Activated naive CD8-positive, alpha-beta T cell treated with anti-CD3 and anti-CD28 coated beads for 36 hours (primary cell): ENCODE measurements at regions not wholly inside any gene's neighbourhood (a gene's known extent, or its start where the extent isn't known, plus 50 kb on each side); places are given as distances from the start of the nearest gene placed in this dataset.

Source experiments
- DNase-seq: peaks from one replicate; pipeline ENCODE4 v3.0.0; 2021
- H3K27ac Mint-ChIP-seq: one replicate; pipeline ENCODE4 v1.8.0; 2022; ENCODE audit warnings: mild to moderate bottlenecking, moderate library complexity, mixed read lengths
- H3K27me3 Mint-ChIP-seq: one replicate; pipeline ENCODE4 v1.8.0; 2022; ENCODE audit warnings: mild to moderate bottlenecking, mixed read lengths
- H3K36me3 Mint-ChIP-seq: one replicate; pipeline ENCODE4 v1.8.0; 2021; ENCODE audit warnings: mild to moderate bottlenecking, mixed read lengths
- H3K4me1 Mint-ChIP-seq: one replicate; pipeline ENCODE4 v1.8.0; 2021; ENCODE audit warnings: mixed read lengths
- H3K4me3 Mint-ChIP-seq: one replicate; pipeline ENCODE4 v1.8.0; 2022; ENCODE audit warnings: mild to moderate bottlenecking, moderate library complexity, mixed read lengths
- H3K9me3 Mint-ChIP-seq: one replicate; pipeline ENCODE4 v1.8.0; 2022; ENCODE audit warnings: mixed read lengths

DNA sequence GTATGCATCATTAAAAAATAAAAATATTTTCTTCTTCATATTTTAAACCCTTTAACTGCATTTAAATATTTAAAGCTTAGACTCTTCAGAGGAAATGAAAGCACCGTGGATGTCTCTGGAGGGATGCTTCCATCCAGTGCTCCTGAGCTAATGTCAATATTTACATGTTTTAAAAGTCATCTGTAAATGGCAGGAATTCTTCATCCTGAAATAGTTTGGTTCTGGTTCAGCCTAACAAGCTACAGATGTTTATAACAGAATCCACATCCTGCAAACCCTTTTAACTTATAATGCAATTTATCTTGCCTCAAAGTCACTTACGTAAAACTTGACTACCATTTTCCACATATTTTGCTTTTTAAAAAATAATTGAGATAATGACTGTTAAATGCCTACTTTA is 1207.3 kb downstream of the SLC16A7 start:
- Mint-ChIP-seq H3K4me3 (no peak overlapping the region), H3K9me3 (peaks cover 9% of the 10 kb centered on the region)

DNA sequence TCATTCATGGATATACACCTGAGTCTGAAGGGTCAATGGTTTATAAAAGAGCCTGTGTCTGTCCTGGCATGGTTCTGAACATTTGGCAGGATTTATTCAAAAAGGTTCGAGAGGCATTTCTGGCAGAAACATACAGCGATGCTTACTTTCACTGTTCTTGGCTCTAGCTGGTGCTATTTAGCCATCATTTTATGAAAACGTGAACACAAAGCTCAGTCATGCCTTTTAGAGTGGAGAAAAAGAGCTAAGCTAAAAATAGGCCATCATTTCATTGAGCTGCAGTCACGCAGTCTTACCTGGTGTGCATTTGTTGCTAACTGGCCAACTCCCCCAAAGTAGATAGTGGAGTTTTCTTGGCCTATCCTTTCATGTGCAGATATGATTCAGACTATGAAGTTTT is 1209.5 kb downstream of the SLC16A7 start:
- Mint-ChIP-seq H3K4me1 (no peaks in the 10 kb centered on the region), H3K36me3 (no peaks in the 10 kb centered on the region), H3K27me3 (no peaks in the 10 kb centered on the region), H3K27ac (no peak overlapping the region), H3K9me3 (peaks cover 12% of the 10 kb centered on the region), H3K4me3 (no peak overlapping the region)
- DNase-seq = no peak

More for the DNA sequence above, 1207.3 kb downstream of the SLC16A7 start:
- H3K27ac Mint-ChIP-seq = no peak overlapping the region
- DNase-seq = no peak
- no peaks in the 10 kb centered on the region for H3K4me1 Mint-ChIP-seq
- no peaks in the 10 kb centered on the region for H3K27me3 Mint-ChIP-seq
- no peaks in the 10 kb centered on the region for H3K36me3 Mint-ChIP-seq

GRCh38 chr12:60819794-60820193 is 1224.0 kb downstream of the SLC16A7 start:
- no peaks in the 10 kb centered on the region for H3K4me1 Mint-ChIP-seq
- no peak overlapping the region for H3K4me3 Mint-ChIP-seq
- no peaks in the 10 kb centered on the region for H3K36me3 Mint-ChIP-seq
- DNase-seq = no peak
- no peak overlapping the region for H3K27ac Mint-ChIP-seq
- peaks cover 6% of the 10 kb centered on the region for H3K9me3 Mint-ChIP-seq
- no peaks in the 10 kb centered on the region for H3K27me3 Mint-ChIP-seq

DNA sequence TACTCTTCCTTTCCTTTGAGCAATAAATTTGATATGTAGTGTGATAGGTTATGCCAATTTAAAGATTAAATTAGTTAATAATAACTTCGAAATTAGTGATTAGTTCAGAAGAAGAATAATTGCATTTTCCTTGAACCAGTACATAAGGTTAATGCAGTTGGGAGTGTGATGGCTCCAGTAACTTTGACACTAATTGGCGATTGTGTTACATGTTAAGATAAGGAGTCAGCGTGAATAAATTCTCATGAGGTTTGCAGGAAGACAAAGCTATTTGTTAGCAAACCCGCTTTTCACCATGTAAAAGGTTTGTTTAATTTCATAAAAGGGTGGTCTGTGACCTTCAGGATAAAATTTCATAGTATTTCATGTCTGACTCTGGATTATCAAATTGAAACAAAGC is 1226.8 kb downstream of the SLC16A7 start:
- no peaks in the 10 kb centered on the region for H3K9me3 Mint-ChIP-seq
- no peaks in the 10 kb centered on the region for H3K36me3 Mint-ChIP-seq
- no peak overlapping the region for H3K4me3 Mint-ChIP-seq
- no peak for DNase-seq
- no peaks in the 10 kb centered on the region for H3K27me3 Mint-ChIP-seq
- H3K27ac Mint-ChIP-seq = no peak overlapping the region
- H3K4me1 Mint-ChIP-seq = no peaks in the 10 kb centered on the region

DNA sequence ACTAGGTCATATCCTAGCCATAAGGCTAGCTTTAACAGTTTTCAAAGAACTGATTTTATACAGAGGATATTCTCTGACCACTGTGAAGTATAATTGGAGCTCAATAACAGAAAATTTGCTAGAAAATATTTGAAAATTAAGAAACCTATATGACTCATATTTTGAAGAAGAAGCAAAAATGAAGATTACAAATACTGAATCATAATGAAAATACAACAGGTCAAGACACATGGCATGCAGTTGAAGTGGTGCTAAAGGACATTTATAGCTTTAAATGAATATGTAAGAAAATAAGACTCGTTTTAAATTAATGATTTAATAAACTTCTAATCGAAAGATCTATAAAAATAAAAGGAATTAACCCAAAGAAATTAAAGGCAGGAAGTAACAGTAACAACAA is 1234.6 kb downstream of the SLC16A7 start:
- DNase-seq = no peak
- Mint-ChIP-seq H3K27ac (no peak overlapping the region), H3K4me3 (no peak overlapping the region), H3K27me3 (no peaks in the 10 kb centered on the region), H3K36me3 (no peaks in the 10 kb centered on the region), H3K4me1 (no peaks in the 10 kb centered on the region), H3K9me3 (no peaks in the 10 kb centered on the region)

- no peak for DNase-seq
- H3K4me3 Mint-ChIP-seq = no peak overlapping the region
- H3K4me1 Mint-ChIP-seq = no peaks in the 10 kb centered on the region
- H3K9me3 Mint-ChIP-seq = no peaks in the 10 kb centered on the region
- H3K36me3 Mint-ChIP-seq = no peaks in the 10 kb centered on the region
- H3K27me3 Mint-ChIP-seq = no peaks in the 10 kb centered on the region
- H3K27ac Mint-ChIP-seq = no peak overlapping the region
These were observed 1236.5 kb downstream of the SLC16A7 start for GRCh38 chr12:60832290-60832689.

DNA sequence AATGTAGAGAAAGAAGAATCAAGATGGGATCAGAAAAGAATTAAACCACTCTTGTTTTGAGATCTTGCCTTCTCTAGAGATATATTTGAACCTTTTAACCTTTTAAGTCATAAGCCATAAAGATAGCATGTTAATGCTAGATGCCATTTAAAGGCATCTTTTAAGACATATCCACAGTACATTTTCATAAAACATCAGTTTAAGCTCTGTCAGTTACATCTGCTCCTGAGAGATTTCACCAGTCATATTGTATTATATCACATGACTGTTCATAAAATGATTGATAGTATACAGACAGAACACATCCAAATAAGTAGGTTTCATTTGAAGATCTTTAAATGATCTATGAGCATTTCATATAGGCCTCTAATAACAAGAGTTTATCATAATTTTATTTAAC is 1238.5 kb downstream of the SLC16A7 start:
- no peaks in the 10 kb centered on the region for H3K27me3 Mint-ChIP-seq

GRCh38 chr12:60834806-60835205 is 1239.0 kb downstream of the SLC16A7 start:
- Mint-ChIP-seq H3K9me3 (no peaks in the 10 kb centered on the region), H3K27me3 (no peaks in the 10 kb centered on the region), H3K4me3 (no peak overlapping the region), H3K27ac (no peak overlapping the region), H3K36me3 (no peaks in the 10 kb centered on the region), H3K4me1 (no peaks in the 10 kb centered on the region)
- DNase-seq = no peak

More for the DNA sequence above, 1238.5 kb downstream of the SLC16A7 start:
- H3K4me1 Mint-ChIP-seq = no peaks in the 10 kb centered on the region
- no peaks in the 10 kb centered on the region for H3K9me3 Mint-ChIP-seq
- no peak for DNase-seq
- no peaks in the 10 kb centered on the region for H3K36me3 Mint-ChIP-seq
- no peak overlapping the region for H3K4me3 Mint-ChIP-seq
- no peak overlapping the region for H3K27ac Mint-ChIP-seq

DNA sequence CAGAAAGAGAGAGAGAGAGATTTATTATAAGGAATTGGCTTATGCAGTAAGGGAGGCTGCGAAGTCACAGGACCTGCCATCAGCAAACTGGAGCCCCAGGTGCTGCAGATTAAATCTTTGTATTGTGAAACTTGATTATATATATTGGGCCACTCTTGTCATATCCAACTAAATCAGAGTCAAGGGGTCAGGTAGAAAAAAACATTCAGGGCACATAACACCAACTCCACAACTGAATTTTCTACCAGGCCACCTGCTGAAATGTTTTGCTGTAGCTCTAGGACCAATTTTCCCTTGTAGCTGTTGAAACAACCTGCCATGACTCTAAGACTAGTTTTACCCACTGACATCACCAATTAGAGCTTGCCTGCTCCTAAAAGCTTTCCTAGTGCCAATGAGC is 1240.8 kb downstream of the SLC16A7 start:
- no peaks in the 10 kb centered on the region for H3K4me1 Mint-ChIP-seq
- no peaks in the 10 kb centered on the region for H3K36me3 Mint-ChIP-seq
- no peak for DNase-seq
- H3K9me3 Mint-ChIP-seq = peaks cover 2% of the 10 kb centered on the region
- H3K27me3 Mint-ChIP-seq = no peaks in the 10 kb centered on the region
- H3K27ac Mint-ChIP-seq = no peak overlapping the region
- H3K4me3 Mint-ChIP-seq = no peak overlapping the region

GRCh38 chr12:60842181-60842580 is 1246.4 kb downstream of the SLC16A7 start:
- DNase-seq = no peak
- no peaks in the 10 kb centered on the region for H3K4me1 Mint-ChIP-seq
- no peak overlapping the region for H3K27ac Mint-ChIP-seq
- H3K9me3 Mint-ChIP-seq = peaks cover 2% of the 10 kb centered on the region
- H3K27me3 Mint-ChIP-seq = no peaks in the 10 kb centered on the region
- no peaks in the 10 kb centered on the region for H3K36me3 Mint-ChIP-seq
- no peak overlapping the region for H3K4me3 Mint-ChIP-seq

- H3K4me3 Mint-ChIP-seq = no peak overlapping the region
- H3K4me1 Mint-ChIP-seq = no peaks in the 10 kb centered on the region
- H3K36me3 Mint-ChIP-seq = no peaks in the 10 kb centered on the region
- H3K9me3 Mint-ChIP-seq = peaks cover 2% of the 10 kb centered on the region
- no peak overlapping the region for H3K27ac Mint-ChIP-seq
- no peaks in the 10 kb centered on the region for H3K27me3 Mint-ChIP-seq
- no peak for DNase-seq
These were observed 1248.3 kb downstream of the SLC16A7 start for GRCh38 chr12:60844101-60844500.

DNA sequence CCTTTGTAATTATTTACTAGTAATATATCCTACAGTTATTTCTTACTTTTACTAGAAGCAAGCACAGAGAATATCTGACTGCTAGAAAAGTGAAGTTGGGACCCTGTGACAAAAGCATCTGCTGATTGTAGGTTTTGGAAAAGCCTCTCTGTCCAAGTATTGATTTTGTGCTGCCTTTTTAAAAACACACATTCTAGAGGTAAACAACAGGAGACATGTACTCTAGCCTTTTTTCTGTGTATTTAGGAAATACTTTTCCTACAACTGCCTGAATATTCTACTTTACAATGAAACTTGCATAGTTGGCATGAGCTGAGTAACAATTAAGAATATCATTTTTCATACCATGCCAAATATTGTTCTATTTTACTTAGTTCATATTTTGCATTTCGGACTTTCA is 1249.0 kb downstream of the SLC16A7 start:
- Mint-ChIP-seq H3K4me3 (no peak overlapping the region), H3K4me1 (no peaks in the 10 kb centered on the region), H3K36me3 (no peaks in the 10 kb centered on the region), H3K27ac (no peak overlapping the region), H3K27me3 (no peaks in the 10 kb centered on the region), H3K9me3 (peaks cover 3% of the 10 kb centered on the region)
- DNase-seq = no peak

- H3K4me3 Mint-ChIP-seq = no peak overlapping the region
- H3K4me1 Mint-ChIP-seq = no peaks in the 10 kb centered on the region
- H3K27ac Mint-ChIP-seq = no peak overlapping the region
- H3K27me3 Mint-ChIP-seq = no peaks in the 10 kb centered on the region
- DNase-seq = no peak
- no peaks in the 10 kb centered on the region for H3K36me3 Mint-ChIP-seq
- peaks cover 3% of the 10 kb centered on the region for H3K9me3 Mint-ChIP-seq
These were observed 1249.9 kb downstream of the SLC16A7 start for GRCh38 chr12:60845696-60846095.

- H3K27me3 Mint-ChIP-seq = no peaks in the 10 kb centered on the region
- no peak overlapping the region for H3K4me3 Mint-ChIP-seq
- DNase-seq = no peak
- no peaks in the 10 kb centered on the region for H3K4me1 Mint-ChIP-seq
- H3K36me3 Mint-ChIP-seq = no peaks in the 10 kb centered on the region
- peaks cover 1% of the 10 kb centered on the region for H3K9me3 Mint-ChIP-seq
- H3K27ac Mint-ChIP-seq = no peak overlapping the region
These were observed 1251.5 kb downstream of the SLC16A7 start for GRCh38 chr12:60847281-60847680.

GRCh38 chr12:60849723-60850122 is 1253.9 kb downstream of the SLC16A7 start:
- Mint-ChIP-seq H3K27ac (no peak overlapping the region), H3K4me1 (no peaks in the 10 kb centered on the region), H3K36me3 (no peaks in the 10 kb centered on the region), H3K4me3 (no peak overlapping the region), H3K27me3 (no peaks in the 10 kb centered on the region), H3K9me3 (peaks cover 1% of the 10 kb centered on the region)
- DNase-seq = no peak

DNA sequence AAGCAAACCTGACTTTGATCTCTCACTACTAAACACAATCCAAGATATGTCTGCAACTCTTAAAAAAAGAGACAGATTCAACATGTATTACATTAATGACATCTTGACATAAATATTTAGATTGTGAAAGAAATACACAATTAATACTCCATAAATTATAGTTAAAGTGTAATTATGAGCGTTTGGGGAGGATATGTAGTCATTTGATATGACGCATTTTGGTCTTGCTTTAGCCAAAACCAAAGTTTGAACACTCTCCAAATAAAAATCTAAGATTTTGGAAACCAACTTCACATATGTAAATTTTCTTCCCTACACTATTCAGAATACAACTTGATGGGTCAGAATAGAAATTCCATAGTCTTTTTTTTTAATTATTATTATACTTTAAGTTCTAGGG is 1257.6 kb downstream of the SLC16A7 start:
- no peak overlapping the region for H3K27ac Mint-ChIP-seq
- DNase-seq = no peak
- H3K4me1 Mint-ChIP-seq = no peaks in the 10 kb centered on the region
- H3K4me3 Mint-ChIP-seq = no peak overlapping the region
- peaks cover 1% of the 10 kb centered on the region for H3K9me3 Mint-ChIP-seq
- H3K36me3 Mint-ChIP-seq = no peaks in the 10 kb centered on the region
- H3K27me3 Mint-ChIP-seq = no peaks in the 10 kb centered on the region

DNA sequence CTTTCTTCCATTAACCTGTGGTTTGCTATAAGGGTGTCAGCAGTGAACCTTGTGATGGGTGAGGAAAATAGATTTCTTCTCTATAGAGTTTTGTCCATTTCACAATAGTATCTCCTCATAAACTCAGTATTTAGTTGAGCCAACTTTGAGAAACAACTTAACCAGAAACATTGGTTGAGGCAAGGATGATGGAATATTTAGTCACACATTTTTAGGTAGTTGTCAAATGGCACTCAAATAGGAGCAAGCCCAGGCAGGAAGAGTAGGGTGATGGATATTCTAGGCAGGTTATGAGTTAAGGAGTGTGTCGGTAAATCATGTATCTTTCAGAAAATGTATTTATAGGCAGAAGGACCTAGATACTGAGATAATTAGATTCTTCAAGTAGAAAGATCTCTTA is 1267.6 kb downstream of the SLC16A7 start:
- Mint-ChIP-seq H3K27ac (no peak overlapping the region), H3K4me3 (no peak overlapping the region), H3K27me3 (no peaks in the 10 kb centered on the region), H3K36me3 (no peaks in the 10 kb centered on the region), H3K4me1 (no peaks in the 10 kb centered on the region), H3K9me3 (no peaks in the 10 kb centered on the region)
- no peak for DNase-seq
